GM19463 (cell line): ENCODE measurements at regions not wholly inside any gene's neighbourhood (a gene's known extent, or its start where the extent isn't known, plus 50 kb on each side); places are given as distances from the start of the nearest gene placed in this dataset.

Source experiments
- ATAC-seq: cut with Tn5 transposase; IDR thresholded peaks from one replicate; pipeline ENCODE4 v1.9.1; 2021; ENCODE audit warnings: mild to moderate bottlenecking, moderate library complexity; ENCODE audit not compliant: unreplicated experiment

DNA sequence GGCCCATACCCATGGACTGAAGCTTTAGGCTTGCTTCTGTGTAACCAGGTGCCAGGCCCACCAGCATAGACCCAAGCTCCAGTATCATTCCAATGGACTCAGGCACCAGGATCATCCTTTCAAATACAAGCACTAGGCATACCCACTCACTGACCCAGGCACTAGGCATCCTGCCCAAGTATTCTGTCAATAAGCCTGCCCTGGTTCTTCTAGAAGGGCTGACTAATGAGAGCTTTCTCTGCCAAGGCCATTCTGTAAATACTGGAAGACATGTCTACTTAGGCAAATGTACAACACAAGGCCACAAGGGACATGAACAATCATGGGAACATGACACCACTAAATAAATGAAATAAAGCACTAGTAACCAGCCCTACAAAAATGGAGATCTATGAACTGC lies 352.2 kb downstream of the FSCB start:
- no peak for ATAC-seq

DNA sequence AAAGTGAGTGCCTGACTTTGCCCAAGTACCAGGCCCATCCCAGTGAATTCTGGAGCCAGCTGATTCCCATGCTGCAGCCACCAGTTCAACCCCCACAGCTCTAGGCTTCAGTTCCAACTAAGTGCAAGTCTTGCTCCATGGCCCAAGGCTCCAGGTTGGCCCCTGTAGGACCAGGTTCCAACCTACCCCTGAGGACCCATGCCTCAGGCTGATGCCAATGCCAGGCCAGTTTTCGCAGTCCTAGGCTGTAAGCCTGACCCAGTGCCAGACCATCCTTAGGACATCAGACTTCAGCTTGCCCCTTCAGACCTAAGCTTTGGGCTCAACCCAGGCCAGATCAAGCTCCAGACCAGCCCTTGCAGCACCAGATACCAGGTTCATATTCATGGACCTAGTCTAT lies 352.6 kb downstream of the FSCB start:
- ATAC-seq: no peak

DNA sequence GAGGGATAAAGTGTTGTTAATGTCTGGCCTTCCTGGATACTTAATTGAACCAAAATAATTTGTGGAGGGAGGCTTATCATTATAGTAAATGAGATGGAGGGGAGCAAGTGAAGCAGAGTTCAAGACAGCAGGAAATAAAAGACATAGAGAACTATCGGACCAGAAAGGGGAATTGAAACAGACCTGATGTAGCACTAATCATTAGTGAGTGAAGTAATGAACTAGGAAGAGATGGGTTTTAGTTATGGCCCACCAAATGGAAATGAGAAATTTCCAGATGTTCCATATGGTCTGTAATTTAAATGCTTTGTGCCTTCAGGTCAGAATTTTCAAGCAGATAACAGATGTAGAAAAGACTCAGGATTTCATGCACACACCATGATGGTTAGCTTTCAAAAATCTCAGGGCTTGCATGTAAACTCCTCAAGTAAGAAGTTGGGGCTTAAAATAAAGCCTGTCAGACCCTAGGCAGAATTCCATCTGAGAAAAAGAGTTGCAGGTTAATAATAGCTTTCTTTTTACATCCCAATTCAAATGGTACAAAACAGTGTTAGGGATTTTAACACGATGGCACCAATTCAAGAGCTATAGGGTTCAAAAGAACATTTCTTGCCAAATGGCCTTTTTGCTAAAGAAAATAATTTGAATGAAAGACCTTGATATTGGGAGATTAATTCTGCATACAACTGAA lies 355.8 kb downstream of the FSCB start:
- ATAC-seq: no peak

DNA sequence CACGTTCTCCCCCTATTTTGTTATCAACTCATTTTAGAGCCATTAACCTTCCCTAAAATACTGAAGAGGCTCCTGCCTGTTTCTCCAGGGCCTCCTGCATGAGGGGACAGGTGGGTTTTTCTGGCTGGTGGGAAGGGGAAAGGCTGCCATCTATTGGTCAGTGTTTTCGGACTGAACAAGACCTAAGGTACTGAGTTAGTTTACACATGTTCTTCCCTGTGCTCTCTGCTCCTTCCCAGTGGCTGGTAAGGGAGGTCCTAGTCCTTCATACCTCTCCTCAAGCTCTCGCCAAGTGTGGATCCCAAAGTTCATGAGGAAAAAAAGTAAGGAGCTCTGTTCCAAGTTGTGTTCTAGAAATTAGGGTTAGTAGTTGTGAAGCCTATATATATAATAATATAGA lies 357.5 kb downstream of the FSCB start:
- no peak for ATAC-seq

DNA sequence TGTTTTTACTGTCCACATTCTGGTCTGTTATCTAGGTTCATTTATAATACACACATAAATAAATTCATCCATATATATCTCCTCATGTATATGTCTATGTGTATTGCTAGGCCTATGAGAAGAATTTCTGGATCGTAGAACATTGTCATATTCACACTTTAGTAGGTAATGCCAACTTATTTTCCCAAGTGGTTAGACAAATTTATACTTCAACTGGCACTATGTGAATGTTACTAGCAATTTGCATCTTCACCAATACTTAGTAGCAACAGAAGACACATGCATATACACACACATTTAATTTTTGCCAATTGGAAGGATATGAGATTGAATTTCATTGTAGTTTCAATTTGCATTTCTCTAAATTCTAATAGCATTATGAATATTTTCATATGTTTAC lies 365.1 kb downstream of the FSCB start:
- ATAC-seq: no peak

DNA sequence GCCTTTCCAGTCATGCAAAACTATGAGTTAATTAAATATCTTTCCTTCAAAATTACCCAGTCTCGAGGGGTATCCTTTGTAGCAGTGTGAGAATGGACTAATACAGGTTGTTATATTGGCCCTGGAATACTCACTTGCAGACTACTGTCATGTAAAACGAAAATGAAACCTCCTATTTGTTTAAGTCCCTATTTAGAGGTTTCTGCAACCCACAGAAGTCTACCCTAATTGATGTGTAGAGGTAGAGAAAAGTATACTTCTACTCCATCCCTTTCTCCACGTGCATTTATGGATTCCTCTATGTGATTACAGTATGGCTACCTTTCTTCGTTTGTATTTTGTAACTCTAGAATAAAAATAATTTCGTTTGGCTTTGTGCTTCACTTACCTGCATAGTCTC lies 371.1 kb downstream of the FSCB start:
- ATAC-seq: no peak

DNA sequence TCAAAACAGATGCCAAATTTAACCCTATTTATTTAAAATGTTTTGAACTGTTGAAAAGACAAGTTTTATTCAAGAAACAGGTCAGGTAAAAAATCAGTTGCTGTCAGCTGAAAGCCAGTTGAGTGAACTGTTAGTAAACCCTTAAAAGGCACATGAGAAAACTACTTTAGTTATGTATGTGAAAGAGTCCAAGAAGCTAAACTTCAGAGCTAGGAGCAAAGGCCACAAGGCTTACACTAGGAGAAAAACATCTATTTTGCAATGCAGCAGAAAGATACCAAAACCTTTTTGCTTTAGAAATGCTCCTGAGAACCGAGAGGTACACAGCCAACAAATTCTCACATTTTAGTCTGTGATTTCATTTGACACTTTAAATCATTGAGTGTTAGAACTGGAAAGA lies 375.2 kb downstream of the FSCB start:
- ATAC-seq: no peak

DNA sequence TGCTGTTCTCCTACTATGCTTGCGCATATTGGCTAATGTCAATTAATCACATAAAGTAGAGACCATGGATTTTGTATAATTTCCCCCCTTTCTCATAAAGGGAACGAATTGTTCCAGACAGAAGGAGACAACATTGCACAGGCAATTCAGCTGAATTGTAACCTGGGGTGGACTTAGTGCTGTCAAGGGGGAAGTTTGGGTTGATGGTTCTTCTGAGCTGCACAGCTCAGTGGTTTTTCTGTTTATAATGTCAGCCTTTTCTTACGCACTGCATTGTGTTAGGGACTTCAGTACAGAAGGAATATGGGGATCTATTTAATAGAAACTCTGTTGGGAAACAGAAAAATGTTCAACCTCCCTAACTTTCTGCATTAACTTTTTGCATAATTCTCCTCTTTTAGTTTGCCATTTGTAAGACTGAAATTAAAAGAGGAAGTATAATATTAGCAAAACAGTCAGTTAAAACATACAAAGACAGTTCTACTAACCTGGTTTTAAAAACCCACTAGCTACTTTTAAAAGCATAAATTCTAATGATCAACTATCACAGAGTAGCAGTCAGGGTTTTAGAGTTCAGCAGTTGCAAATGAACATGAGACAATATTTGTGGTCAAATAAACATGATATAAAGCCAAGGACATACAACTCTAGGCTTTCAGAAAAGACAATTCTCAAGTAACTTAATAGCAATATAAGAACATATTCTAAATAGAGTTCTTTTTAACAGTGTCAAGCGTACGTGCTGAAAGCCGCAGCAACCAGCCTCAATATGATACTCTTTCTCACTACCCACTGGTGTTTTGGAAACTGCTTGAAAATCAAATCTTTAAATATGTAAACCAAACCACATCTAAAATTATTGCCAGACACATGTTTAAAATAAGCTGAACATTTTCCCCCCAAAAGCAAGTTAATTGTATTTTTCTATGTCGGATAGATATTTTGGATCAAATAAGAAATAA lies 393.0 kb downstream of the FSCB start:
- ATAC-seq: no peak

DNA sequence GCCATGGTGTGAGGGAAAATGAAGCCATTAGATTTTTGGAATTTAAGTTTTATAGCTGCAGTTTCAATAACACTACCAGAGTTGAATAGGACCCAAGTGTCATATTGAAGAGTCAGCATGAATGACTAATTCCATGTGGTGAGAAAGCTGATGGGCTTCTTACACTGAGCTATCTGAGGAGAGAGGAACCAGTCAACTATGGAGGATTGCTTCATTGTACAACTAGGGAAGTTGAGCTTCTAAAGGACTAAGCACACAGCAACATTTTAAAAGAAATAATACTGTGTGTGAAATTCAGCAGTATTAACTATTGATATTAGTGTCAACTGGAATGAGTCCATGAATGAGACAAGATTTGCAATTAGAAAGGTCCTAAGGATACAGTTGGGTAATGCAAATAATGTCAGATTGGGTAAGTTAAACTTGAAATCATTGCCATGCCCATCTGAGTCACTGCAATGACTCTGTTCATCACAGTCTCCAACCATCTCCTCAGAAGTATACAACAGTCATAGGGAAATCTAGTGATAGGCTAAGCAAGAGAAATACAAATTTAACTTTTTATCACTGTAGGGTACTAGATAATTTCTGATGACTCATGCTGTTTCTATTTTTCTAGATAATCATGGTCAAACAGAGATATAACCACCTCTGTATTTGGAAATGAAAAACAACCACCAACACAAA lies 394.2 kb downstream of the FSCB start:
- ATAC-seq: no peak

DNA sequence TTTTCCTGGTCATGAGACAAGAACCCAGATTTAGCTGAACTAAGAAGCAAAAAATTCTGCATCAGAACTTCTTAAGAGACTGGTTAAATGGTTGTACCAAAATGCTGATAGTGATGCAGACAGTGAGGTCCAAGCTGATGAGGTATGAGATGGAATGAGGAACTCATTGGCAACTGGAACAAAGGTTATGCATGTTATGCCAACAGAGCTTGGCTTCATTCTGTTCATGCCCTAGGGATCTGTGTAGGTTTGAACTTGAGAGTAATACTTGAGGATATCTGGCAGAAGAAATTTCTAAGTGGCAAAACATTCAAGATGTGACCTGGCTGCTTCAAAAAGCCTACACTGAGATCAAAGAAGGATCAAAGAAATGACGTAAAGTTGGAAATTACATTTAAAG lies 398.0 kb downstream of the FSCB start:
- no peak for ATAC-seq

DNA sequence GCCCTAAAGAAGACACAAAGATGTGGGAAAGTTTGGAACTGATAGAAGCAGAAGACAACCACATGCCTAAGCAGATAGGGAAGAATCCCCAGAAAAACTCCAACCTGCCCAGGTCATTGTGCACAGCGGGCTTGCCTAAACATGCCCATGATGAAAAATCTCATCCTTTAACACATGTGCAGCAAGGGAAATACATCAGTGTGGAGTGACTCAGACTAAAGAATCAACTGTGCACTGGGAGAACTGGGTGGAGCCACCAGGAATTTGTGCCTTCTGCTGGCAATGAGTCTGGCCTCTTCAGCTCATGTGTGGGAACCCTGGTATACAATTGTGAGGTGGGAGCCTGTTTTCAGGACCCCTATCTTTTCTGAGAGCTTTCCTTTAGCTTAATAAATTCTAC lies 398.5 kb downstream of the FSCB start:
- no peak for ATAC-seq

DNA sequence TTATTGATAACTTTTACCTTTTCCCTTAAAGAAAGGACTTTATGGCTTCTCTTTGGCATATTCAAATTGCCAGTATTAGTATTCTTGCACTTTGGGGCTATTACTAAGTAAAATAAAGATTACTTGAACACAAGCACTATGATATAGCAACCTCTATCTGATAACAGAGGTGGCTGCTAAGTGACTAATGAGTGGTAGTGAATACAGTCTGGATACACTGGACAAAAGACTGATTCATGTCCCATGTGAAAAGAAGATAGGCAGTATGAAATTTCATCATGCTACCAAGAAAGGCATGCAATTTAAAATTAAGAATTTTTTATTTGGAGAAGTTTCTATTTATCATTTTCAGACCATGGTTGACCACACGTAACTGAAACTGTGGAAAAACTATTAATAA lies 399.9 kb downstream of the FSCB start:
- no peak for ATAC-seq

DNA sequence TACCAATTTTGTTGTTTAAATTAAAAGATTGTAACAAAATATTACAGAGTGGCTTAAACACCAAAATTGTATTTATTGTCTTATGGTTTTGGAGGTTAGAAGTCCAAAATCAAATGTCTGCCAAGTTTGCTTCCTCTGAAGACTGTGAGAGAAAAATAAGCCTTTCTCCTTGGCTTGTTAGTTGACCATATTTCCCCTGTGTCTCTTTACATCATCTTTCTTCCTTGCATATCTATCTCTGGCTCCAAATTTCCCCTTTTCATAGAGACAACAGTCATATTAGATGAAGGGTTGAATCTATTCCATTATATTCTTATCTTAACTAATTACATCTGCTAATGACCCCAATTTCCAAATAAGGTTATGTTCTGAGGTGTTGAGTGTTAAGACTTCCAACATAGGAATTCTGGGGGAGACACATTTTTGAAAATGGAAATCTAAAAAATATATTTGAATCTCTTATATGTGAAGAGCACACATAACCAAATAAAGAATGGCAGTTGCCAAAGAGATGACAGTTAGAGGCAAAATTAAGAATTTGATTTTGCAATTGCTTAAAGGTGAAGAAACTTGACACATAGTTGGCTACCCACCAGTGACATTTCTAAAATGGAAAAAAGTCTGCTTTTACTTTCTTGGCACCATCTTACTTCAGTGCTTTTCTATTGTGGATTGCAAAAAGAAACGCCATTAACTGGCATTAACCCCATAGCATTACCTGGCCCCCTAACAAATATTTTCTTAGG lies 407.2 kb downstream of the FSCB start:
- no peak for ATAC-seq

DNA sequence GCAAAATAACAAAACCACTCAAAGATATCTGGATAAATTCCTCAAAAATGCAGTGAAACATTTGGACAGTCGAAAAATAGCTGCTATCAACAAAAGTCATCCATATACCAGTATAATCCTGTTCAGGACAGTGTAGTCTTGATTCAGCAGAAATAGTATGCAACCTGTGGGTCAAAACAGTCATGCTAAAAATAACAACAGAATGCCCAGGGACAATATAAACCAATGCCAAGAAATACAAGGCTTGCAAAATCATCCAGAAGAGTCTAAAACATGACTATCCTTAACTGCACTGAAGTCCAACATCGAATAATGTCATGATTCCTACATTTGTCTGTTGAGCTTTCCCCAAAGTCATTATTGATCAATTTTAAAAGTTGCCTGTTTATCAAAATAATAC lies 425.9 kb downstream of the FSCB start:
- no peak for ATAC-seq

DNA sequence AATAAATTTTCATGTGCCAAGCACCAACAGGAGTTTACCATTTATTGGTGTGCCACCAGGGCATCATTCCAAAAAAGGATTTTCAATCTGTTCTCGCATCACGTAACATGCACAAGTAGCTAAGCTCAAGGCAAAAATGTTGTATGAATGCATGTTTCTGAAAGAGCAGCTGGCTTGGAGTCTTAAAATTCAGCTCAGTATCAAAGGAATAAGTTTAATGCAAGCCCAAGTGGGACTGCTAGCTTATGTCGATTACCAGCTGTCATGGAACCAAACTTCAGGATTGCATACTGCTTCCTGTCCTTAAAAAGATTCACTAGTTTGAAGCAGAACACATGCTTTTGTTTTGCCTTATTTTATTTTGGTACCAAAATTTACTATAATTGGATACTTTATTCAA lies 437.0 kb downstream of the FSCB start:
- ATAC-seq: no peak

DNA sequence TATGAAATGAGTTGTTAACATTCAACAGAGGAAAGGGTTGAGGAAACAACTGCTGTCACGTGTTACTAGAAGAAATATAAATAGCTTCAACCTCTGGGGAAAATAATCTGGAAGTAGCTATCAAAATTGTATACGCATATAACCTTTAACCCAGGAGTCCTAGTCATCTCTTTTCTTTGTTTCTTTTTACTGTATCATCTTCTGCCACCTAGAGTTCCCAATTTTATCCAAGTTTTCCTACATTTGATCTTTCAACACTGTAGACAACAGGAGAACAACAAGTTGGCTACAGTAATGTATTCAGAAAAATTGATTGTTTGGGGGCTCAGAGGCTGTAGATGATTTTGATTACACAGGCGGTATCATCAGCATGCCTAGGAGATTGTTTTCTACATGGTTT lies 453.7 kb downstream of the FSCB start:
- no peak for ATAC-seq

DNA sequence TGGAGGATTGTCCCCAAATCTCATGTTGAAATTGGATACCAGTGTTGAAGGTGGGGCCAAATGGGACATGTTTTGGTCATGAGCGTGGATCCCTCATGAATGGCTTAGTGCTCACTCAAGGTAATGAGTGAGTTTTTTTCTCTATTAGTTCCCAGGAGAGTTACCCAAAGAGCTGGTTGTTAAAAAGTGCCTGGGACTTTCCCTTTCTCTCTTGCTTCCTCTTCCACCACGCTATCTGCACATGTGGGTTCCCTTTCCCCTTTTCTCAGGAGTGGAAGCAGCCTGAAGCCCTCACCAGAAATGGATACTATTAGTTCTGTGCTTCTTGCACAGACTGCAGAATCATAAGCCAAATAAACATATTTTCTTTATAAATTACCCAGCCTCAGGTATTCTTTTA lies 465.4 kb downstream of the FSCB start:
- ATAC-seq: no peak

DNA sequence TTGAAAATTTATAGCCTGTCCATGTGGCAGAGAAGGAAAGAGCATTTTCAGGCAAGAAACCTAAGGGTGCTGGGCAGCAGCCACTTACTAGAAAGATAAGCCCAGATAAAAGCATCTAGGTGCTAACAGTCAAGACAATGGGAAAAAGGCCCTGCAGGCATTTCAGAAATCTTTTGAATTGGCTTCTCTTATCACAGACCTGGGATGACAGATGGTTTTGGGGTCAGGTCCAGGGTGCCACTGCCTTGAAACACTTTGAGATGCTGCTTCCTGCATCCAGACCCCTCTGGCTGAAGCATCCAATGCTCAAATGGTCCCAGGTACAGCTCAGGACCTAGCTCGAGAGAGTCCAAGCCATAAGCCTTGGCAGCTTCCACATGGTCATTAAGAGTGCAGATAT lies 466.5 kb downstream of the FSCB start:
- no peak for ATAC-seq

DNA sequence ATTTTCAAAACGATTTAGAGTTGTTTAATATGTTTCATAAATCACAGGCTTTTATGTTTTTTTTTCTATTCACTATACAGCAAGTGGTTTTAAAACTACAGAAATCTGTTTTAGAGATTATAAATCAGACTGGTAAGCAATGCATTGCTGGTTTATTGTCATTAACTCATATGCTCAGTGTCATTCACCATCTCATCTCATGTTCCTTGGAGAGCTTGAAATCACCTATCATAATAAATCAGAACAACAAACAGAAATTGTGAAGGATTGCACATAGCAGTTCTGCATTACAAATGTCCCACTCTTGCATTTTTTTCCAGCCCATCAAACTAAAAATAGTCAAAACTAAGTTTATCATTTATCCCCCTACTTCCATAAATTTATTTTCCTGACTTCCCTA lies 470.8 kb downstream of the FSCB start:
- ATAC-seq: no peak

DNA sequence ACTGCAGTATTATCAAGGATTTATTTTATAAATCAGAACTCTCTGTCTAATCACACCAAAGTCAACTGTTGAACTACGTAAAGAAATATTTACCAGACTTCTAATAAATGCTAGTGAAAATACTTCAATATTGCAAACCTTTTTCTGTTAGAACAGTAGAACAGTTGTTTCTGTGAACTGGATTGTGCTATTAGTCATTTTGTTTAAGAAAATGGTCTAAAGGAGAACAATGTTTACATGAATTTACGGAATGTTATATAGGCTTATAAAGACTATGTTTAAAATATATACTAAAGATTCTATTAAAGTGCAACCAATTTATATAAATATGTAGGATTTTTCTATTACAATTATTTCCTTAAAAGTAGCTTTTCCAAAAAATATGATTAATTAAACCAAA lies 471.4 kb downstream of the FSCB start:
- no peak for ATAC-seq

DNA sequence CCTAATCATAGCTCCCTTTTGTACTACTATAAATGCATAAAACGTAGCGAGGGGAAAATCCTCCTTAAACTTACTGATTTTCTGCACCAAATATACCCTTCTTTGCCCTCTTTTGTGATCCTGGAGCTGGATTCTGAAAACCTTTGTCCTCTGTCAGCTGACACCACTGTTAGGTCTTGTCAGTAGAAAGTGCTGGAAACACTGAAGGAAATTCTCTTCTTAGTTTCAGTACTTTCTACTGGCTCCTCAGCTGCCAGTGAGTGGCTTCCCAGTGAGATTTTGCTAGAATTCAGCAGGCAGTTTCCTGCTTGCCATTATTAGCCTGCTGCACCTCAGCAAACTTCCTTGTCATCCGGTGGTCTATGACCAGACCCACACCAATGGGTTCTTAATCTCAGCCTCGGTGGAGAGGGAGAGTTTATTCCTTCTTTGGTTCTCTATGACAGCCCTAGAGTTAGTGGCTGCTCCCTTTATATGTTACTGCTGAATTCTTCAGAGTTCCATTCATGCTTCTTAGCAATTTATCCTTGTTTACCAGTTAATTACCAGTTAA lies 476.2 kb downstream of the FSCB start:
- no peak for ATAC-seq
